RPMI8226 (cell line): ENCODE measurements at regions not wholly inside any gene's neighbourhood (a gene's known extent, or its start where the extent isn't known, plus 50 kb on each side); places are given as distances from the start of the nearest gene placed in this dataset.

Experiments
- DNase-seq: peaks from one replicate; pipeline ENCODE4 v3.0.0-alpha.2; 2015

DNA sequence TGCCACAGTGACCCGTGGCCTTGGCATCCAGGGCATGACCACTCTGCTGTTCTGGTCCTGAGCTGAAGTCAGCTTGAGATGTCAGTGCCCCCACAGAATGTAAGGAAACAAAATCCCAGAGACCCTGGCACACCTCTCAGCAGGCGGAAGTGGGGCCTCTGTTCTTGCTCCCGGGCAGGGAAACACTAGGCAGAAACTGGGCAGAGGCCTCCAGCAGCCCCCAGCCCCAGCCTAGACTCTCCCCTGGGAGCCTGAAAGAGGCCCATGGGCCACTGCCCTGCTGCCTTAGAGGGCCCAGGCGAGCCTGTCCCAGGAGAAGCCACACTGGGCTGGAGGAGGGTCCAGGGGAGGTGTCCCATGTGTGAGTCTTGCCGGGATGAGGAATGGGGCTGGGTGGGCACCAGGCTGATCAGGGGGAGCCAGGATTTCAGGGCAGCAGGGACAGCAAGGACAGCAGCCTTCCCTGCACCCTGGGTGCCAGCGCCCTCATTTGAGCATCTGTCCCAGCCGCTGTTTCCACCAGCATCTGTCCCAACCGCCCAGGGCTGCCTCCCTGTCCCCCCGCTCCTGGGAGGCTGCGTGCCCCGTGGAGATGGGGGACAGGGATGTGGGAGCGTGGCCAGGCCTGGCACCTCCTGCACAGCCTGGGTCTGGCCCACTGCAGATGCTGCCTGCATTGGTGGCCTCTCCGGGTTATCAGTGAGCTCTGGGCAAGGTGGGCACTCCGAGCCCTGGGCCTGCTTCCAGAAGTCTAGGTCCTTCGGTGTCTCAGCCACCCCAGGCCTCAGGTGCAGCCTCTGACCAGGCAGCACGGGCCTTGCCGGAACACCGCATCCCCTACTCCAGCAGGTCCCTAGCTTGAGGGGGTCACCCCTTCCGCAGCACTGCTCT, 1072.4 kb downstream of the BRD1 start:
- DNase-seq = no peak

DNA sequence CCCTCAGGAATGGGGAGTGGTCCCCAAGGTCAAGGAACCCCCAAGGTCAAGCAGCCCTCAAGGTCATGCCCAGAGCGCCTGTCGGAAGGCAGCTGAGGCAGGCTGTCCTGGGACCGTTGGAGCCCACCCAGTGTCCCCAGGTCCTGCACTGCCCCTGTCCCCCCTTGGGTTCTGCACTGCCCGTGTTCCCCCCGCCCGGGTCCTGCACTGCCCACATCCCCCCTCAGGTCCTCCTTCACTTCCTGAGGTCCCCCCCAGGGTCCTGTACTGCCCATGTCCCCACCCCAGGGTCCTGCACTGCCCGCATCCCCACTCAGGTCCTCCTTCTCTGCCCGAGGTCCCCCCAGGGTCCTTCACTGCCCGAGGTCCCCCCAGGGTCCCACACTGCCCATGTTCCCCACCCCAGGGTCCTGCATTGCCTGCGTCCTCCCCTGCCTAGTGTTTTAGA, 1073.0 kb downstream of the BRD1 start:
- no peak for DNase-seq

DNA sequence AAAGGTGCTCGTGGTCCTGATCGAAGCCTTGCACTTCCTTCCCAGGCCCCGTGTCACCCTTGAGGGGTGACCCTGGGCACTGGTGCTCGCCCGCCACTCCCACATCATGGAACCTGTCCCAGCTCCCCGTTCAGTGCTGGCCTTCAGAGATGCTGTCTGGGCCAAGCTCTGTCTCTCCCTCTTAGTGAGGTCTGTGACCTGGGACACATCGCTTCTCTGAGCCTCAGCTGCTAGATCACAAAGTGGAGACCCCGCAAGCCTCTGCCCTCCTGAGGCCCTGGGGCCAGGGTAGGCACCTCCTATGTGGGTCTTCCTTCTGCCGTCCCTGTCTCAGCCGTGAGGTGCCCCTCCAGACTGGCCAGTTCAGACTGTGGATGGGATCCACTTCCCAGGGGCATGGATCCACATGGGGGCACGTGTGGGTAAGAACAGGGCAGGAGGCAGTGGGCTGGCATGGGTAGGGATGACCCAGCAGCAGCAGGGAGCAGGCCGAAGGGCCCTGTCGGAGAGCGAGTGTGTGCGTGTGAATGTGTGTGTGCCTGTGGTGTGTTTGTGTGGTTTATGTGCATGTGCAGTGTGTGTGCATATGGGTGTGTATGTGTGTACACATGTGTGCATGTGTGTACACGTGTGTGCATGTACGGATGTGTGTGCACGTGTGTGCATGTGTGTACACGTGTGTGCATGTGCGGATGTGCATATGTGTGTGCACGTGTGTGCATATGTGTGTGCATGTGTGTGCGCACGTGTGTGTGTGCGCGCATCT, 1073.7 kb downstream of the BRD1 start:
- DNase-seq = no peak

DNA sequence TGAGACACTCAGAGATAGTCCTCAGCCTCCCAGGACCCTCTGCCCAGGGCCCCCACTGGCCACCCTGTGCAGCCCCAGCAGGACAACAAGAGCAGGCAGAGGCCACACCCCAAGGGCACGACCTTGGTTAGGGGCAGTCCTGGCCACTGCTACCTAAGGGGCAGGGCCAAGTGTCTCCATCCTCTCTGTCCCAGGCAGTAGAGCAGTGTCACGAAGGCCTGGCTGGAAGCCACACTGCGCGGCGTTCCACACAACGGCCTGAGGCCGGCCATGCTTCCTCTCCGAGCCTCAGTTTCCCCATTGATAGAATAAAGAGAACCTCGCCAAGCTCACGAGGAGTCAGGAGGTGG, 1074.3 kb downstream of the BRD1 start:
- DNase-seq = no peak

DNA sequence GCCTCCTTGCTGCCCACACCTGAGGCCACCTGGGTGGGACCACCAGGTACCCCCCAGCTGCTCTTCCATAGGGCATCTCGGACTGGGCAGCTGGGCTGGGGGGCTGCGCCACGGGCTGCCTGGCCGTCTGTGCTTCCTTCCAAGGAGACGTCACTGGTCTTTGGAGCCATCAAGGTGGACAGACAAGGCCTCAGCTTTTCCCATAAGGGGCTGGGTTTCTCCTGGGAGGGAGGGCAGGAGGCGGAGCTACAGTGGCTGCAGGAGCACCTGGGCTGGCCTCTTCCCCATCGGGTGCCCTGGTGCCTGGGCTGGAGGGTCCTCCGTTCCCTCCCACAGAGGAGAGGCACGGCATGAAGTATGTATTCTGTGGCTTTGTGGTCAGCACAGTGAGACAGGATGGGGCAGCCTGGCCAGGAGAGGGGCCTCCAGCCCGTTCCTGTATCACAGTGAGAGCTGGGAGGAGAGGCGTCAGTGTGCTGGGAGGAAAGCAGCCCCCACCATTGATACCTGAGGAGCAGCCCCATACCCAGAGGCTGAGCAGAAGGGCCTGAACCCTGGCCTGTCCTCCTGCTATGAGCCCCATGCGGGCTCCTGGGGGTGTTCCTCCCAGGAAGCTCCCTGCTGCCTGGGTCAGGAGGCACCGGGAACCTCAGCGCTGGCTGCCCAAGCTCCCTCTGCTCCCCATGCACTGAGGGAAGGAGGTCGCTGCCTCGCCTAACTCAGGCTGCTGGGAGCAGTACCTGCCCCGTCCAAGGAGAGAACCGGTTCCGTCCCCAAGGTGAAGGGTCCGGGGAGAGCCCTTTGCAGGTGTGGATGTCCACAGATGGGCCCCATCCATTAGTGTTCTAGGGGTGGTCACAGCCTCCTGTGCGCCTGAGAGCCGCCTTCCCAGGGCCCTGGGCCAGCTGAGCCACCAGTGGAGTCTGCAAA, 1075.0 kb downstream of the BRD1 start:
- no peak for DNase-seq

DNA sequence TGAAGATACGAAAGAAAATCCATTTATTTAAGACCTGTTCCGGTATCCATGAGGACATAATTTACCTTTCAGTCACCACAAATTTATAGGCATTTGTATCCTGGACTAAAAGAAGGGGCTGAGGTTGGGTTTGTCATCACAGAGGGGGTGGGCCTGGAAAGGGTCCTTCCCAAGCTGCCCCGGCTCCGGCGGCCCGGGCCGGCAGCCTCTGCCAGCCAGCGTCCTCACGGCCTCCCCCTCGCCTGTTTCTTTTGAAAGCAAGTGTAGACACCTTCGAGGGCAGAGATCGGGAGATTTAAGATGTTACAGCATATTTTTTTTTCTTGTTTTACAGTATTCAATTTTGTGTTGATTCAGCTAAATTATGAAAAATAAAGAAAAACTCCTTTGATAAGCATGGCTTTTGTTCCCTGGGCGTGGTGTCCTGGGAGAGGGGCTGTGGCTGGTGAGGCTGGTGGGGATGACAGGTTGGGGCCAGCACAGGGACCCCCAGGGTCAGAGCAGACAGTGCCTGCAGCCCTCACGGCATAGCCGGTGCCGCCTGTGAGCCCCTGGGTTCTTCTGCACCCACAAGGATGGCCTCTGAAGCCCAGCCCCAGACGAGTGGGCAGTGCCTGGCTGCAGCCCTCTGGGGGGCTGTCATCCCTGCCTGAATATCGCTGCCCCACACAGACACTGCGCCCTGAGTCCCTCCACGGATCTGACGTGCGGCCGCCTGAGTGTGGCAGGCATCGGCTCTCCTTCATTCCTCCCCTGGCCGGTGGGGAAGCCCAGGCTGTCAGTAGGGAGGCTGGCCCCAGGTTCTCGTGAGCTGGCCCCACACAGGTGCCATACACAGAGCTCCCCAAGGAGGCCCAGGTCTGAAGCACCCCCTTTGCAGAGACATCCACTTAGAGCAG, 1075.9 kb downstream of the BRD1 start:
- DNase-seq = no peak

DNA sequence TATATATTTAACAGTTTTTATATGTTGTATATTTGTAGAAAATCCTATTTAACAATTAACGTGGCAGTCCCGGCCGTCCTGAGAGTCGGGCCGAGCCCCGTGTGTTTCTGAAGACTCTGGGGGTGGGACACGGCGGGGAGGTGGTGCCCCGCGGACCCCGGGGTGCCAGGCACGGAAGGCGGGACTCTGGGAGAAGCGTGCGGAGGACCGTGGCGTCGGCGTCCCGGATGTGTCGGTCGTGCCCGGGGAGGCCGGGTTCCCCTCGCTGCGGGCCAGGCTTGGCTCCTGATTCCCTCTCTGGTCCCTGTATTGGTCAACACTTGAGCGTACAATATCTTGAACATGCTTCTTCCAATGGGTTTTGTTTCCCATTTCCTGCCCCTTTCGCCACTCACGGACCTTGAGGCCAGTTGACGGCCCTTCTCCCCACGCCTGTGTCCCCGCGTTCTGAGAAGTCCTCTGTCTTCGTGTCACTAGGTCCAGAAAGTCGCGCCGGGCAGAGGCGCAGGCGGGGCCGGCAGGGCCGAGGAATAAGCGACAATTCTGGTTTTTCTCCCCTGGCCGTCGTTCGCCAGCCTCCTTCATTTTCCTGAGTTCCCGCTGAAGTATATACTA, 1076.7 kb downstream of the BRD1 start:
- DNase-seq = no peak

DNA sequence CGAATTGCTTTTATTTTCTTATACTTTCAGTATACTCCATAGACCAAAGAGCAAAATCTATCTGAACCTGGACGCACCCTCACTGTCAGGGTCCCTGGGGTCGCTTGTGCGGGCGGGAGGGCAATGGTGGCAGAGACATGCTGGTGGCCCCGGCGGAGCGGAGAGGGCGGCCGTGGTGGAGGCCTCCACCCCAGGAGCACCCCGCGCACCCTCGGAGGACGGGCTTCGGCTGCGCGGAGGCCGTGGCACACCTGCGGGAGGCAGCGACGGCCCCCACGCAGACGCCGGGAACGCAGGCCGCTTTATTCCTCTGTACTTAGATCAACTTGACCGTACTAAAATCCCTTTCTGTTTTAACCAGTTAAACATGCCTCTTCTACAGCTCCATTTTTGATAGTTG, 1077.4 kb downstream of the BRD1 start:
- no peak for DNase-seq

DNA sequence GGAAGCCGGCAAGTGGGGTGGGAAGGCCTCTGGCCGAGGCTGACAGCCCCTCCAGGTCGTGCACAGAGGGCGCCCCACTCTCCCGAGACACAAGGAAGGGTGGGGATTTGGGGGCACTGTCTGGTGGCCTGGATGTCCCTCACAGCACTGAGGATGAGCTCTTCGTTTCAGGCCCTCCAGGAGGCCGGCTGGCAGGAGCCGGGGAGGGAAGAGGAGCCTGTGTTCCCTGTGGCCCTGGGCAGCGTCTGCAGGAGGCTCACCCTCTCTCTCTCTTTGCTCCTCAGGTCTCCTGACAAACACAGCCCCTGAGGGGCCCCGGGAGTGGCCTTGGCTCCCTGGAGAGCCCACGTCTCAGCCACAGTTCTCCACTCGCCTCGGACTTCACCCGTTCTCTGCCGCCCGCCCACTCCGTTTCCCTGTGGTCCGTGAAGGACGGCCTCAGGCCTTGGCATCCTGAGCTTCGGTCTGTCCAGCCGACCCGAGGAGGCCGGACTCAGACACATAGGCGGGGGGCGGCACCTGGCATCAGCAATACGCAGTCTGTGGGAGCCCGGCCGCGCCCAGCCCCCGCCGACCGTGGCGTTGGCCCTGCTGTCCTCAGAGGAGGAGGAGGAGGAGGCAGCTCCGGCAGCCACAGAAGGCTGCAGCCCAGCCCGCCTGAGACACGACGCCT, 1078.0 kb downstream of the BRD1 start:
- DNase-seq = no peak

DNA sequence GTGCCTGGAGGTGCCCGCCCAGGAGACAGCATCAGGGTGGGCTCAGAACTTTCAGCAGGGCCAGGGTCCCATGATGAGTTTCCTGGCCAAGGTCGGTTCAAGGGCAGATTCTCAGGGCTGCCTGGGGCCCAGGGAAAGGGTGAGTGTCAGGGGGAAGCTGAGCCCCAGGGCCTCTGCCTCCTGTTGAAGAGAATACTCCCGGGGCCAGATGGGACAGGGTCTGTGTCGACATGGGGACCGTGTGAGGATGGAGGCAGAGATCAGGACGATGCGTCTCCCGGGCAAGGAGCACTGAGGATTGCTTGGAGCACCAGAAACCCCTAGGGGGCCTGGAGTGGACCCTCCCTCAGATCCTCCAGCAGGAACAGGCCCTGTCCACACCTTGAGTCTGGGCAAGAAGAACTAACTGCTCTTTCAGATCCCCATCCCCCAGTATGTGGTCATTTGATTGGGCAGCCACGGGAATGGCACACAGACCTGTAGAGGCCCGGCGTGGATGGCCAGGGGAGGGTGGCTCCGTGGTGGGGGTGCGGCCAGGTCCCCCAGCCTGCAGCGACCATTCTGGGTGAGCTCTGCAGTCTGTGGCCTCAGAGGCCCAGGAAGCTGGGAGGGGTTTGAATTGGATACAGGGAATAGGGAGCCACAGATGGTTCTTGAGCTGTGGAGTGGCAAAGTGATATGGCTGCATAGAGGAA, 1078.7 kb downstream of the BRD1 start:
- DNase-seq = no peak

DNA sequence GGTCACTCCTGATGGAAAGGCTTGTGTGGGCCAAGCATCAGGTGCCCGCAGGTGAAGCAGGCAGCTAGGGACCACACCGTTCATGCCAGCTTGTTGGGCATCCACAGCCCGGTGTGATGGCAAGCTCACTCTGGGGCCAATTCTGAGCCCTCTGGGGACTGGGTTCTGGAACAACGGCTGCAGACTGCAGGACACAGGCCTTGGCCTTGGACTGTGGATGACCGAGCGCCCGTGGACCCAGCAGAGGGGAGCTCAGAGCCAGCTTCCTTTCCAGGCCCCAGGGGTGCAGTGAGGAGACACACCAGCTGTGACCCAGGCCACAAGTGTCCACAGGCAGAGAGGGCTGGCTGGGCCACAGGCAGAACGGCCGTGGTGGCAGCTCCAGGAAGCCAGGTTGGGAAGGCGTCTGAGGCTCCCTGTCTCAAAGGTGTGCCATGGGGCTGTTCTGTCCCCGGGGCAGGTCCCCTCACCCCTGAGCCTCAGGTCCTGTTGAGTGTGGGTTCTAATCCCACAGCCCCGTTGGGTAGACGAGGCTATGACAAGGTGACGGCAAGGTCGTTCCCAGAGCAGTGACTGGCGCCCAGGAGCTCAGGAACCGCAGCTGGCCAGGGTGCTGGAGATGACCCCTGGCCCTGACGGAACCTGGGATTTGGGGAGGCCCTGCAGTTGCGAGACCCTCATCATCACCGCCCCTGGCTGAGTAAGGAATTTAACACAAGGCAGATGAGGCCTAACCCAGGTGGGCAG, 1079.4 kb downstream of the BRD1 start:
- no peak for DNase-seq

DNA sequence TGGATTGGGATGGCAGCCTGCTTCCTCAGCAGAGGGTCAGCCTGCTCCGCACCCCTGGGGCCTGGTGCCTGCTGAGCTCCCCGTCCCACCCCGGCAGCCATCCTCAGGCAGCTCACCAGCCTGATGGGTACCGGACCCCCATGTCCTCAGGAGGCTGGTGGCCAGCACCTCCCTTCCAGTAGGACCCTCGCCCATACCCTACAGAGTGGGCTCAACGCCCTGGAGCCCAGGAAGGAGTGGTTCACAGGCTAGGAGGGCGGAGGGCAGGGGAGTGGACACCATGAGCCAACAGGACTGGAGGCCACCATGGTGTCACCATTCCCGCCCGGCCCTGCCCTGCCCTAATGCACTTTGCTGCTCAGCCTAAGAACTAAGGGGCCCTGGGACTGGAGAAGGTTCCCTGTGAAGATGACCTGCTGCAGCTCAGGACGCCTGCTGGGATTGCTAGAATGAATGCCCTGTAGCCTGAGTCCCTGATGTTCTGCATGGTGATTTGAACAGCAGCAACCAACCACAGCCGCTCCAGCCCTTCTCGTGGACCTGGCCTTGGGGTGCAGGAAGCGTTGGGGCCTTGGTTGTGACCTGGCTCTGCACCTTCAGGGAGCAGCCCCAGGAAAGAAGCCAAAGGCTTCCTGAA, 1080.8 kb downstream of the BRD1 start:
- no peak for DNase-seq

DNA sequence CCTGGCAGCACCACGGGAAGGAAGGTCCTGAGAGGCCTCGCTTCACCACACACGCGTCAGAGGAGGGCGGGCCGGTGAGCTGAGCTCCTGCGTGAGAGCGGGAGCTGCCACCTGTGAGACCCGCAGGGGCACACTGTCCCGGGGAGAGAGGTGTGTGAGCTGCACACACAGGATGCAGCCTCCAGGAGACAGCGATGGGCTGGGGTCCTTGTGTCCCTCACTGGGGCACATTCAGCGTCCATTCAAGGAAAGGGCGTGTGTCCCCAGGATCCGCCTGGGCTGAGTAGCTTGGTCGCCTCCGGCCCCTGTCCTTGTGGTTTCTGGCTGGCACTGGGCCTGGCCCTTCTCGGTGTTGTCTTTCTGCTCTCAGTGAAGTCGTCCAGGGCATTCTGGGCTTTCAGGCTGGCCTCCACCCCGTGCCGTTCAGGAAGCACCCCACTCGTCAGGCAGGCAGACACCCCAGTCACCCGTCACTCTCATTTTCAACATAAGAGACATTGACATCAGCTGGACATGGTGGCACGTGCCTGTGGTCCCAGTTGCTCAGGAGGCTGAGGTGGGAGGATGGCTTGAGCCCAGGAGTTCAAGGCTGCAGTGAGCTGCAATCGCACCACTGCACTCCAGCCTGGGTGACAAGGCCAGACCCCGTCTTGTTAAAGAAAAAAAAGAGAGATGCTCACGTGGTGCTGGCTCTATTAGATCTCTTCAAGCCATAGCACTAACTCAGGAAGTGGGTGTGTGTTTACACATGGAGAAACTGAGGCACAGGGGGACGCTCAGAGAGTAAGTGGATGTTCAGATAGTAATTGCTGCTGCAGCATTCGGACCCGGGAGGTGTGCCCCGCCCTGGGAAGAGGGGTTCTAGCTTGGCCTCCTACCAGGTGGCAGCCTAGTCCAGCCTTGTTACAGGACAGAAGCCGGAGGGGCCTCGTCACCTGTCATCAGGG, 1081.6 kb downstream of the BRD1 start:
- DNase-seq = peak; percentile 55

DNA sequence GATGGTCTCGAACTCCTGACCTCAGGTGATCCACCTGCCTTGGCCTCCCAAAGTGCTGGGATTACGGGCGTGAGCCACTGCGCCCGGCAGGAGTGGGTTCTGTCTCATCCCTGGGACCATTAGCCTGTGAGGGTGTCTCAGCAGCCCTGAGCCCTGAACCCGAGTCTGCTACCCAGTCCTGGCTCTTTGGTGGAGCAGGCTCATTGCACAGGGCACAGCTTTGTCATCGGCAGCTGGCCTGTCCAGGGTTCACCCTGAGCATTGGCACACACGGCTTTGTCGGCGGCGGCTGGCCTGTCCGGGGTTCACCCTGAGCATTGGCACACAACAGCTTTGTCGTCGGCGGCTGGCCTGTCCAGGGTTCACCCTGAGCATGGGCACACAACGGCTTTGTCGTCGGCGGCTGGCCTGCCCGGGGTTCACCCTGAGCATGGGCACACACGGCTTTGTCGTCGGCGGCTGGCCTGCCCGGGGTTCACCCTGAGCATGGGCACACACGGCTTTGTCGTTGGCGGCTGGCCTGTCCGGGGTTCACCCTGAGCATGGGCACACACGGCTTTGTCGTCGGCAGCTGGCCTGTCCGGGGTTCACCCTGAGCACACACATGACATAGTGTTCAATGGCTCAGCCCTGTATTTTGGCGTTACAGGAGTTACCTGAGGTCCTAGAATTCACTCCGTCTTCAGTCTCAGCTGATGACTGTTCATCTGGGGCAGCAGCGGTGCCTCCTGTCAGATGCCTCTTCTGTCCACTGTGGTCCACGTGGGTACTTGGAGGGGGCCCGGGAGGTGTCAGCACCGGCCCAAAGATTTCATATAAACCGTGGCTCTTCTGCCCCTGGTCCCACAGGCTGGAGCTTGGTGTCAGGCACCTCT, 1082.5 kb downstream of the BRD1 start:
- no peak for DNase-seq

DNA sequence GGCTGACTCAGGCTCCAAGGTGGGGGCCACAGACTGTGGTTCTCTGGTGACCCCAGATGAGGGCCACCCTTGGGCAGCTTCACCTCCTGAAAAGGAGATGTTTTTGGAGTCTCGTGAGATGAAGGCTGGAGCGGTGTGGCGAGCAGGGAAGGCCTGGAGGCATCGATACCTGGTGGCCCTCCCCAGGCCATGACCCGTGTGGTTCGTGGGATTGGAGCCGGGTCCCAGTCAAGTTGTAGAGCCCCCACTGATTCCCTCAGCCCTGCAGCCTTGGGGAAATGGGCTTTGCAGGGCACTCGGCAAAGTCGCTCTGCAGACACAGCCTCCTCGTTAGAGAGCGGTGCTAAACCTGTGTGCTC, 1083.4 kb downstream of the BRD1 start:
- no peak for DNase-seq

DNA sequence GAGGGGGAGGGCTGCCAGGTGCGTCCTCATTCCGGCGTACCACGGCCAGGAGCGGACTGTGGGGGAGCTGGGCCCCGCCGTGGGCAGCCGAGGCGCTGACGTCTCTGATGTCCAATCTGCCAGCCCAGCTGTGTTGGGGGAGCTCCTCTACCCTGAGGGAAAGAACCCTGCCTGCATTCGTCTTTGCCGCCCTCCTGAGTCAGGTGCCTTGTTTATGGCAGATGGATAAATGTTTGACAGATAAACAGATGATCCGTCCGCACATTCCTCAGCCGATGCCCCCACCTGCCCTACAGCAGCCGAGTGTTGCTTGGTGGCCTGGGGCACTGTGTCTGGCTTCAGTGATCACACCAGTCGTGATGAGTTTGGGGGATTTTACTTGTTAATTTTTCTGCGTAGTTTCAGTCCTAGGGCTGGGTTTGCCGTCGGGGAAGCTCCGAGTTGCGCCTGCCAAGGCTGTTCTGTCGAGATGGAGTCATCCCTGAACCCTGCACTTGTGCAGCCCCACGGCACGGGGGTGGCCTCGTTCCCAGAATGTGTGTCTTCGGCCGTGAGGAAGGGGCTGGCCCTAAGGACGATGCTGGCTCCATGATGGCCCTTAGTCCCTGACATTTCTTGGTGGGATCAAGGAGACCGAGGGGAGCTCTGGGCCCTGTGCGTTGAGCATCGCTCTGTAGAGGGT, 1083.9 kb downstream of the BRD1 start:
- DNase-seq = peak; percentile 23
